ENCODE measurements at regions not wholly inside any gene's neighbourhood (a gene's known extent, or its start where the extent isn't known, plus 50 kb on each side); places are given as distances from the start of the nearest gene placed in this dataset.

GRCh38 chr1:163935738-163936374 is 614.1 kb downstream of the NUF2 start:
- DNase-seq, result no peak
- no peaks in the 10 kb centered on the region for H3K9me3 ChIP-seq
- no peak for TF ChIP-seq CTCF (IDR thresholded peaks at IDR 0.05)
- H3K4me3 ChIP-seq, result no peak overlapping the region
- H3K36me3 ChIP-seq (ENCODE audit: low read depth), result no peaks in the 10 kb centered on the region
- no peaks in the 10 kb centered on the region for H3K4me1 ChIP-seq (ENCODE audit: low read depth)
- no peak for ATAC-seq
- intact Hi-C loops (cut with DNase I, micrococcal nuclease), result no loop called here

GRCh38 chr1:163959622-163960021 is 599.4 kb upstream of the PBX1 start:
- Histone ChIP-seq H3K9me3 (peaks cover 20% of the 10 kb centered on the region), H3K4me1 (ENCODE audit: low read depth) (no peaks in the 10 kb centered on the region), H3K4me3 (no peak overlapping the region), H3K36me3 (ENCODE audit: low read depth) (no peaks in the 10 kb centered on the region)
- TF ChIP-seq CTCF (IDR thresholded peaks at IDR 0.05), result no peak
- DNase-seq, result no peak
- ATAC-seq, result no peak
- intact Hi-C loops (cut with DNase I, micrococcal nuclease), result no loop called here

GRCh38 chr1:163970151-163970550 is 588.8 kb upstream of the PBX1 start:
- intact Hi-C loops (cut with DNase I, micrococcal nuclease), result no loop called here
- Histone ChIP-seq H3K4me1 (ENCODE audit: low read depth) (no peaks in the 10 kb centered on the region), H3K9me3 (peaks cover 2% of the 10 kb centered on the region), H3K36me3 (ENCODE audit: low read depth) (no peaks in the 10 kb centered on the region), H3K4me3 (no peak overlapping the region)
- no peak for TF ChIP-seq CTCF (IDR thresholded peaks at IDR 0.05)
- ATAC-seq, result no peak
- DNase-seq, result no peak

- Histone ChIP-seq H3K4me1 (ENCODE audit: low read depth) (no peaks in the 10 kb centered on the region), H3K4me3 (no peak overlapping the region), H3K36me3 (ENCODE audit: low read depth) (no peaks in the 10 kb centered on the region), H3K9me3 (no peaks in the 10 kb centered on the region)
- DNase-seq (no peak), ATAC-seq (no peak)
- TF ChIP-seq CTCF (IDR thresholded peaks at IDR 0.05), result no peak
- intact Hi-C loops (cut with DNase I, micrococcal nuclease), result no loop called here
Measured at GRCh38 chr1:163970699-163971098, 588.3 kb upstream of the PBX1 start.

- H3K9me3 ChIP-seq, result no peaks in the 10 kb centered on the region
- TF ChIP-seq CTCF (IDR thresholded peaks at IDR 0.05), result no peak
- no peak overlapping the region for H3K4me3 ChIP-seq
- ATAC-seq (no peak), DNase-seq (no peak)
- intact Hi-C loops (cut with DNase I, micrococcal nuclease), result no loop called here
- H3K4me1 ChIP-seq (ENCODE audit: low read depth), result no peaks in the 10 kb centered on the region
- no peaks in the 10 kb centered on the region for H3K36me3 ChIP-seq (ENCODE audit: low read depth)
Measured at GRCh38 chr1:163973586-163973985, 585.4 kb upstream of the PBX1 start.

- Histone ChIP-seq H3K4me3 (no peak overlapping the region), H3K9me3 (no peaks in the 10 kb centered on the region), H3K36me3 (ENCODE audit: low read depth) (no peaks in the 10 kb centered on the region), H3K4me1 (ENCODE audit: low read depth) (no peaks in the 10 kb centered on the region)
- ATAC-seq, result no peak
- intact Hi-C loops (cut with DNase I, micrococcal nuclease), result no loop called here
- no peak for TF ChIP-seq CTCF (IDR thresholded peaks at IDR 0.05)
- no peak for DNase-seq
Measured at GRCh38 chr1:163974120-163974519, 584.9 kb upstream of the PBX1 start.
